CD4-positive, alpha-beta T cell treated with Interleukin-4 for 1 hour (primary cell): ENCODE measurements at regions not wholly inside any gene's neighbourhood (a gene's known extent, or its start where the extent isn't known, plus 50 kb on each side); places are given as distances from the start of the nearest gene placed in this dataset.

Source experiments
- DNase-seq, 2 donors: peaks; one replicate each; pipeline ENCODE4 v3.0.0-alpha.2; 2020 to 2022

- DNase-seq = no peak
Measured at GRCh38 chr10:91040343-91040742, 119.5 kb upstream of the ANKRD1 start.

GRCh38 chr10:91042069-91042468 lies 121.2 kb upstream of the ANKRD1 start:
- no peak for DNase-seq

GRCh38 chr10:91043173-91043910 lies 122.5 kb upstream of the ANKRD1 start:
- DNase-seq = no peak

- DNase-seq = no peak
Measured at GRCh38 chr10:91046869-91047268, 126.0 kb upstream of the ANKRD1 start.

GRCh38 chr10:91048380-91048779 lies 127.5 kb upstream of the ANKRD1 start:
- DNase-seq = no peak

- DNase-seq = no peak
Measured at GRCh38 chr10:91049296-91049987, 128.6 kb upstream of the ANKRD1 start.

GRCh38 chr10:91049988-91050360 lies 129.1 kb upstream of the ANKRD1 start:
- DNase-seq = no peak

- DNase-seq = no peak
Measured at GRCh38 chr10:91050371-91051034, 129.6 kb upstream of the ANKRD1 start.

GRCh38 chr10:91051829-91052228 lies 130.9 kb upstream of the ANKRD1 start:
- no peak for DNase-seq

- no peak for DNase-seq
Measured at GRCh38 chr10:91054325-91054724, 133.4 kb upstream of the ANKRD1 start.

GRCh38 chr10:91061187-91061586 lies 140.3 kb upstream of the ANKRD1 start:
- no peak for DNase-seq

- no peak for DNase-seq
Measured at GRCh38 chr10:91061608-91062007, 140.7 kb upstream of the ANKRD1 start.

- DNase-seq = no peak
Measured at GRCh38 chr10:91062091-91062490, 141.2 kb upstream of the ANKRD1 start.

- DNase-seq = no peak
Measured at GRCh38 chr10:91071786-91072185, 148.7 kb upstream of the PCGF5 start.

GRCh38 chr10:91073286-91073979 lies 147.0 kb upstream of the PCGF5 start:
- no peak for DNase-seq

GRCh38 chr10:91076991-91077548 lies 143.4 kb upstream of the PCGF5 start:
- no peak for DNase-seq

- DNase-seq = no peak
Measured at GRCh38 chr10:91077549-91078071, 142.9 kb upstream of the PCGF5 start.

- no peak for DNase-seq
Measured at GRCh38 chr10:91080776-91081175, 139.7 kb upstream of the PCGF5 start.

- DNase-seq = no peak
Measured at GRCh38 chr10:91082447-91082846, 138.0 kb upstream of the PCGF5 start.

- peak in 1 of 2 donors; percentile 46 for DNase-seq
Measured at GRCh38 chr10:91088300-91089140, 131.9 kb upstream of the PCGF5 start.

- DNase-seq = no peak
Measured at GRCh38 chr10:91090761-91091529, 129.5 kb upstream of the PCGF5 start.
